ENCODE measurements at regions not wholly inside any gene's neighbourhood (a gene's known extent, or its start where the extent isn't known, plus 50 kb on each side); places are given as distances from the start of the nearest gene placed in this dataset.
"Not testable (repeated sequence)": the region's sequence is repeated elsewhere in the genome, so short reads cannot be mapped to it uniquely, and the experiment has no call there.

- no peak overlapping the region for H3K4me3 ChIP-seq
- no peaks in the 10 kb centered on the region for H3K9me3 ChIP-seq (ENCODE audit: low read depth)
- in situ Hi-C loops (cut with MboI), result no loop called here
These were observed 502.2 kb upstream of the SOX11 start for GRCh38 chr2:5190023-5190422.

GRCh38 chr2:5195636-5196035 lies 496.5 kb upstream of the SOX11 start:
- H2AFZ ChIP-seq, result no peak overlapping the region

More at GRCh38 chr2:5190023-5190422, 502.2 kb upstream of the SOX11 start:
- Histone ChIP-seq H3F3A (ENCODE audit: insufficient read depth) (no peaks in the 10 kb centered on the region), H3K9ac (no peak overlapping the region), H3K27me3 (replicated peaks; ENCODE audit: insufficient read depth) (no peaks in the 10 kb centered on the region), H3K9me2 (ENCODE audit: insufficient read depth) (no peaks in the 10 kb centered on the region; the same call in 1 of the 2 replicates), H3K4me1 (ENCODE audit: insufficient read depth) (no peaks in the 10 kb centered on the region), H3K79me2 (ENCODE audit: insufficient read depth) (no peaks in the 10 kb centered on the region), H3K4me2 (ENCODE audit: unreplicated experiment) (no peak overlapping the region), H2AFZ (no peak overlapping the region), H4K20me1 (ENCODE audit: insufficient read depth) (no peaks in the 10 kb centered on the region), H3K27ac (no peak overlapping the region), H3K36me3 (ENCODE audit: low read depth) (no peaks in the 10 kb centered on the region)
- WGBS, 2 experiments (ENCODE audit: low coverage in 1 of 2, low lambda C conversion rate in 2 of 2, missing lambda C conversion rate in 2 of 2), result 8 to 15% methylated on average over 5 of the region's 5 CpGs
- no peak for DNase-seq
- TF ChIP-seq EZH2 (IDR thresholded peaks at IDR 0.05; ENCODE audit: insufficient read depth, poor library complexity, severe bottlenecking) (no peak), EZH2phosphoT487 (IDR thresholded peaks at IDR 0.05; ENCODE audit: insufficient read depth, low read depth) (no peak)

GRCh38 chr2:5203134-5203755 lies 488.9 kb upstream of the SOX11 start:
- no peaks in the 10 kb centered on the region for H4K20me1 ChIP-seq (ENCODE audit: insufficient read depth)
- in situ Hi-C loops (cut with MboI), result no loop called here
- H3K27me3 ChIP-seq (replicated peaks; ENCODE audit: insufficient read depth), result no peaks in the 10 kb centered on the region
- 7 to 8% methylated on average over 5 of the region's 5 CpGs for WGBS, 2 experiments (ENCODE audit: low coverage in 1 of 2, low lambda C conversion rate in 2 of 2, missing lambda C conversion rate in 2 of 2)
- no peaks in the 10 kb centered on the region for H3K36me3 ChIP-seq (ENCODE audit: low read depth)
- H3K9me3 ChIP-seq (ENCODE audit: low read depth), result peaks cover 4% of the 10 kb centered on the region
- DNase-seq, result no peak
- H3K4me1 ChIP-seq (ENCODE audit: insufficient read depth), result no peaks in the 10 kb centered on the region
- H2AFZ ChIP-seq, result no peak overlapping the region
- TF ChIP-seq EZH2 (IDR thresholded peaks at IDR 0.05; ENCODE audit: insufficient read depth, poor library complexity, severe bottlenecking), result no peak
- TF ChIP-seq EZH2phosphoT487 (IDR thresholded peaks at IDR 0.05; ENCODE audit: insufficient read depth, low read depth), result no peak
- H3F3A ChIP-seq (ENCODE audit: insufficient read depth), result no peaks in the 10 kb centered on the region
- H3K9ac ChIP-seq, result no peak overlapping the region
- no peak overlapping the region for H3K4me2 ChIP-seq (ENCODE audit: unreplicated experiment)
- no peak overlapping the region for H3K27ac ChIP-seq
- no peaks in the 10 kb centered on the region for H3K9me2 ChIP-seq (ENCODE audit: insufficient read depth)
- H3K79me2 ChIP-seq (ENCODE audit: insufficient read depth), result no peaks in the 10 kb centered on the region
- H3K4me3 ChIP-seq, result no peak overlapping the region

More at GRCh38 chr2:5195636-5196035, 496.5 kb upstream of the SOX11 start:
- no peaks in the 10 kb centered on the region for H3K9me2 ChIP-seq (ENCODE audit: insufficient read depth)
- H3K4me3 ChIP-seq, result no peak overlapping the region
- 17 to 18% methylated on average over 1 of the region's 1 CpG for WGBS, 2 experiments (ENCODE audit: low coverage in 1 of 2, low lambda C conversion rate in 2 of 2, missing lambda C conversion rate in 2 of 2)
- no peaks in the 10 kb centered on the region for H3K4me1 ChIP-seq (ENCODE audit: insufficient read depth)
- TF ChIP-seq EZH2 (IDR thresholded peaks at IDR 0.05; ENCODE audit: insufficient read depth, poor library complexity, severe bottlenecking) (no peak), EZH2phosphoT487 (IDR thresholded peaks at IDR 0.05; ENCODE audit: insufficient read depth, low read depth) (no peak)
- H3K27me3 ChIP-seq (replicated peaks; ENCODE audit: insufficient read depth), result no peaks in the 10 kb centered on the region
- no peak for DNase-seq
- in situ Hi-C loops (cut with MboI), result no loop called here
- no peak overlapping the region for H3K4me2 ChIP-seq (ENCODE audit: unreplicated experiment)
- no peaks in the 10 kb centered on the region for H3K36me3 ChIP-seq (ENCODE audit: low read depth)
- no peaks in the 10 kb centered on the region for H3K9me3 ChIP-seq (ENCODE audit: low read depth)
- no peaks in the 10 kb centered on the region for H4K20me1 ChIP-seq (ENCODE audit: insufficient read depth)
- no peaks in the 10 kb centered on the region for H3F3A ChIP-seq (ENCODE audit: insufficient read depth)
- no peaks in the 10 kb centered on the region for H3K79me2 ChIP-seq (ENCODE audit: insufficient read depth)
- no peak overlapping the region for H3K9ac ChIP-seq
- no peak overlapping the region for H3K27ac ChIP-seq

GRCh38 chr2:5206742-5207141 lies 485.4 kb upstream of the SOX11 start:
- H3K9ac ChIP-seq, DNase-seq: not testable (repeated sequence)
- WGBS, 2 experiments (ENCODE audit: low coverage in 1 of 2, low lambda C conversion rate in 2 of 2, missing lambda C conversion rate in 2 of 2), result 15 to 19% methylated on average over 2 of the region's 2 CpGs

More at GRCh38 chr2:5206742-5207141, 485.4 kb upstream of the SOX11 start:
- H3K79me2 ChIP-seq (ENCODE audit: insufficient read depth); in situ Hi-C loops (cut with MboI); H3K27me3 ChIP-seq (replicated peaks; ENCODE audit: insufficient read depth); H3K4me3 ChIP-seq; H3K9me2 ChIP-seq (ENCODE audit: insufficient read depth); H3K27ac ChIP-seq; H3K9me3 ChIP-seq (ENCODE audit: low read depth); H3K36me3 ChIP-seq (ENCODE audit: low read depth); H3K4me1 ChIP-seq (ENCODE audit: insufficient read depth); H2AFZ ChIP-seq; H4K20me1 ChIP-seq (ENCODE audit: insufficient read depth); H3F3A ChIP-seq (ENCODE audit: insufficient read depth); H3K4me2 ChIP-seq (ENCODE audit: unreplicated experiment): not testable (repeated sequence)

Measured in GM23248 (cell line).